Neuron (in vitro differentiated cells): ENCODE measurements at regions not wholly inside any gene's neighbourhood (a gene's known extent, or its start where the extent isn't known, plus 50 kb on each side); places are given as distances from the start of the nearest gene placed in this dataset.

Source experiments
- H2AFZ ChIP-seq: one replicate; pipeline ENCODE4 v1.6.1; 2013; ENCODE audit warnings: low read depth, mild to moderate bottlenecking, inconsistent platforms, low read length, moderate library complexity
- H3K27me3 ChIP-seq: one replicate; pipeline ENCODE4 v1.6.1; 2013; ENCODE audit warnings: low read length; ENCODE audit not compliant: insufficient read depth
- H3K36me3 ChIP-seq: one replicate; pipeline ENCODE4 v1.6.1; 2013; ENCODE audit warnings: low read length; ENCODE audit not compliant: insufficient read depth
- H3K4me1 ChIP-seq: one replicate; pipeline ENCODE4 v1.6.1; 2013; ENCODE audit warnings: low read length; ENCODE audit not compliant: insufficient read depth
- H3K4me3 ChIP-seq: 2 replicates; pipeline ENCODE4 v1.5.1; 2013; ENCODE audit warnings: mild to moderate bottlenecking, low read length, moderate library complexity
- H3K9me3 ChIP-seq: one replicate; pipeline ENCODE4 v1.6.1; 2013; ENCODE audit warnings: low read length

DNA sequence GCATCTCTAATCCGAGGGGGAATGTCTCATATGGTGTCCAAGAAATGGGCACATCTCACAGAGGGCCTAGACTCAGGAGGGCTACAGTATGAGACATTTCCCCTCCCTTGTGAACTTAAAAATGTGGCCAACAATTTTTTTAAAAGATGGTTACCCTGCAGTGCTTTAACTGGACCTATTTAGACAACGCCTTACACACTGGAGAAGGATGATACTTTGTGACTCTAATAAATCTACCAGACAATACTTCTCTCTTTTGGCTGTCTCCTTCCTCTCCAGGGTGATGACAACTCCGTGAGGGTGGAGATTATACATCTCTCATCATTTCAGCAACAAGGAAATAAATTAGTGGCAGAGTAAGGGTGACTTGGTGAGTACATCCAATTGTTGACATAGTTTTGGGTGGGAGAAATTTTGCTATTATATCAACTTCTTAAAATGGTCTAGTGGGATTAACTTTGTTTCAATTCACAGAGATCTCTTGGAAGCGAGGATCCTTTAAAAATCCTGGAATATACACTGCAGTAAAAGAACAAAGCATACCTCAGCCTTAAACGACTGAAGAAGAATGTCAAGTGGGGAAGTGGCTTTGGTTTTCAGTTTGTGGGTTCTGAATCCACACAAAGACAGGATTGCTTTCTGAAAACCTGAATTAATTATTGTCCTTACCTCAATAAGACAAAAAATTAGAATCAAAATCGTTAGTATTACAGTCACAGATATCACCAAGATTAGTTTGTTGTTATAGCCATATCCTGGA, 89.8 kb downstream of the KPNA2 start:
- H3K4me3 ChIP-seq: no peak overlapping the region
- peaks cover 30% of the 10 kb centered on the region for H3K36me3 ChIP-seq
- H3K9me3 ChIP-seq: peaks cover 7% of the 10 kb centered on the region
- no peak overlapping the region for H2AFZ ChIP-seq
- H3K27me3 ChIP-seq: no peaks in the 10 kb centered on the region
- H3K4me1 ChIP-seq: no peaks in the 10 kb centered on the region

DNA sequence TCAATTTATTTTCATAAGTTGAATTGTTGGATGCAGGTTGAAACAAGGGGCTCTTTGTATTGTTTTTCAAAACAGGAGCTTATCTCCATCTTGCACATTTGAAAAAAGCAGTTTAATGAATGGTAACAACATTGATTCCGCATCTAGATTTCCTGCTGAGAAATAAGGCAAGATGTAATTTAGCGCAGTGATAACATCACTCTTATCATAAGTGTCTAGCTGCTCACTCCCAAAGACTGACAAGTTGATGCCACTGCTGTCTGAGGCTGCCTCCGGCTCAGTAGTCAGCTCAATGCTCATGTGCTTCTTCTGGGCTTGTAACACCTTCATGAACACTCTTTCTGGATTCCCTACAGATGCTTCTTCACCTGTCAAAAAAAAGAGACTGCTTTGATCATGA, 92.4 kb downstream of the KPNA2 start:
- Histone ChIP-seq H3K4me1 (no peaks in the 10 kb centered on the region), H2AFZ (no peak overlapping the region), H3K9me3 (no peaks in the 10 kb centered on the region), H3K27me3 (no peaks in the 10 kb centered on the region), H3K4me3 (no peak overlapping the region), H3K36me3 (peaks cover 32% of the 10 kb centered on the region)

DNA sequence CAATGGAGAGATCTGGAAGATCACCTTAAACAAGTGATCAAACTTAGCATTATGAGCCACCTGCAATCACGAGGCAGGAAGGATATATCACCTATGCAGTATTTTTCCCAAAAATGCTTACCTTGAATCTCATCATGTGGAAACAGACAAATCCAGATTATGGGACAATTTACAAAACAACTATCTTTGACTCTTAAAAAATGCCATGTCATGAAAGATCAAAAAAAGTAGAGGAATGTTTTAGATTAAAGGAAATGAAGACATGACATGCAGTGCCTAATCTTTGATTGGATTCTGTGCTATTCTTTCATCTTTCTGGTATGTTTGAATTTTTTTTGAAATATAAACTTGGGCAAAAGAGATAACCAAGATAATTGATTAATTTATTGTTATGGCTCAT, 95.9 kb downstream of the KPNA2 start:
- no peak overlapping the region for H3K4me3 ChIP-seq
- no peaks in the 10 kb centered on the region for H3K4me1 ChIP-seq
- H3K27me3 ChIP-seq: no peaks in the 10 kb centered on the region
- no peak overlapping the region for H2AFZ ChIP-seq
- peaks cover 25% of the 10 kb centered on the region for H3K36me3 ChIP-seq
- no peaks in the 10 kb centered on the region for H3K9me3 ChIP-seq

DNA sequence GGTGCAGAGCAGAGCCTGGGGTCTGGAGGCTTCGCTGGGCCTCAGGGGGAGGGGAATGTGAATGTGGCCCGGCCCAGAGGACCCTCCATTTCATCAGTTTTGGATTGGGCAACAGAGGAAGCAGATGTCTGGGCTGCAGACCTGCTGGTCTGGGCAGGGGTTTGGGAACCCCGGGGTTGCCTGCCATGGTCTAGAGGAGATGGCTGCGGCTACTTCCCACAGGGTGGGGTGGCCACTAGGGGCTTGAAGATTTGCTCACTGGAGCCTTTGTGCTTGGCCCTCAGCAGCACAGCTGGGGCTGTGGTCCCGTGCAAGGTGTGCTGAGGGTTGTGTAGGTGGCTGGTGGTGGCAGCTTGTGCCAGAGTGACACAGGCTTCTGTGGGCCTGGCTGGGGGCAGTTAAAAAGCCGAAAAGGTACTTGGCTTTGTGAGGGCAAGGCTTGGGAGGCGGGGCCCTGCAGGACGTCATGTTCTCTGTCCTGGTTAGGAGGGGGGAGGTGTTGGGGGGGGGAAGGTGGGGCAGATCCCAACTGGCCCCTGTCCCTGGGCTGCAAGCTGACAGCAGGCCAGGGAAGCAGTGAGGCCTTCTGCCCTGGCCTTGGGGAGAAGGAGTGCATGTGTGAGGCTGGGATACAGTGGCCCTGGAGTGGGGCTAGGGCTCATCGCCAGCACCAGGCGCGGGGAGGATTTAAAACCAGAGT, 98.0 kb downstream of the KPNA2 start:
- Histone ChIP-seq H3K4me1 (no peaks in the 10 kb centered on the region), H3K36me3 (peaks cover 14% of the 10 kb centered on the region), H3K27me3 (no peaks in the 10 kb centered on the region), H3K4me3 (no peak overlapping the region), H3K9me3 (no peaks in the 10 kb centered on the region), H2AFZ (no peak overlapping the region)

DNA sequence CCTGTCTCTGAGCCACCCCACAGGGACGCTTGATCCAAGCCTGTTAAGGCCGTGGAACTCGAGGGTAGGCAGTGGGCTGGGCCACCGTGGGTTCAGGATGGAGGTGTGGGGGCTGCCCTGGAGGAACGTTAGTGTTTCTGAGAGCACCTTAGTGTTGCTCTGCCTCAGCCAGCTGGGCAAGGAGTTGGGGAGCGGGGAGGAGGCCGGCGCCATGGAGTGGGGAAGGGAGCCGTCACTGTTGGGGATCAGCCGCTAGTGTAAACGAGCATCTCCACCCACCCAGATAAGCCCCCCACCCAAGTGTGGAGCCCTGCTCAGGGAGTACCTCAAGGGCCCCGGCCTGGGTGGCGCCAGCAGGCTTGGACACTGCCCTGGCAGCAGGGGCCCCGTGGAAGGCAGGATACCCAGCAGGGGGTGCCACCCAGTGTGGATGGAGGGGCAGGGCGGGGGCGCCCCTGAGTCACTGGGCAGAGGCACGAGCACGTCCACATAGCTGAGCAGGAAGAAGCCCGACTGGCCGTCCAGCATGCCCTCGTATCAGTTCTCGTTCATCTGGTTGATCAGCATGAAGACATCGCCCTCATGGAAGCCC, 98.6 kb downstream of the KPNA2 start:
- H3K4me3 ChIP-seq: no peak overlapping the region
- no peaks in the 10 kb centered on the region for H3K9me3 ChIP-seq
- no peaks in the 10 kb centered on the region for H3K27me3 ChIP-seq
- peaks cover 14% of the 10 kb centered on the region for H3K36me3 ChIP-seq
- no peak overlapping the region for H2AFZ ChIP-seq
- no peaks in the 10 kb centered on the region for H3K4me1 ChIP-seq

DNA sequence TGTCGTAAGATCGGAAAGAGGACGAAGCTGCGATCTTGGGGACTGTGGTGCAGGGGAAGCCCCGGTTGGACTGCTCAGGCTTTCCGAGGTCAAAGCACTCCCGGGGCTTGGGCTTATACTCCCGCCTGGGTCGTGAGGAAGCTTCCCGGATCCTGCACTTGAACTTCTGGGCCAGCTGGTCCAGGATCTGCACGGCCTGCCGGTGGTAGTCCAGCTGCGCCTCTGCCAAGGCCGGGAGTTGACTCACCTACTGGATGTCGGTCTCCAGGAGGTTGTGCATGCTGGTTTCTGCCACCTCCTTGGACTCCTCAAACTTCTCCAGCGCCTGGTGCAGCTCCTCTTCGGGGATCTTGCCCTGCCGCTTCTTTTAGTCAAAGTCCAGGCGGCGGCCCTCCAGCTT, 99.2 kb downstream of the KPNA2 start:
- Histone ChIP-seq H2AFZ (no peak overlapping the region), H3K4me3 (no peak overlapping the region), H3K36me3 (peaks cover 14% of the 10 kb centered on the region), H3K9me3 (no peaks in the 10 kb centered on the region), H3K4me1 (no peaks in the 10 kb centered on the region), H3K27me3 (no peaks in the 10 kb centered on the region)

DNA sequence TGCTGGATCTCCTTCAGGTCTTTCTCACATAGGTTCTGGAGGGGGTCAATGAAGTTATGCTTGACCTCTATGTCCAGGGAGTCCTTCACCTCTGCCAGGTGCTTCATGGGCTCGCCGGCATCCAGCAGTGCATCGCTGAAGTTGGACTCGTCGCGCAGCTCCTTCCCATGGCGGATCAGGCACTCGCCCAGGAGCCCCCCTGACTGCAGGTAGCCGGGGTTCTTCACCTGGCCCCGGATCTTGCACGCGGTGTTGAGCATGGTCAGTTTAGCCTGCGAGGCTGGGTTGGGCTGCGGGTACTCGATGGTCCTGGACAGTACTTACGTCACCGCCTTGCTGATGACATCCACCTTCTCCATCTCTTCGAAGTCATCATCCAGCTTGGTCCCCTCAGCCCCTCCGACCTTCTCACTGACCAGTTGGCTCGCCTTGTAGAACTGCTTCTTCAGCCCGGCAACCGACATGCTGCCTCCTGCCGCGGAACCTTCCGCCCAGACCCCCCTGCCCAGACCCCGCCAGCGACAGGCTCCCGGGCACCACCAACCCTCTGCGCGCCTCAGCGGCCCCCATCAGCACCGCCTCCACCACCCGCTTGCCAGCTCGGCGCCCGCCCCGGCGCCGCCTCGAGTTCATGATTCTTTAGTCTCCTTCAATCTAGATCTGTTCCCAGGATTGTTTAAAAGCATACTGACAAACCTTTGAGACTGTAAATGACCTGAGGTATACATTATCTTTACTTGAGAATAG, 99.8 kb downstream of the KPNA2 start:
- Histone ChIP-seq H3K36me3 (peaks cover 14% of the 10 kb centered on the region), H3K9me3 (no peaks in the 10 kb centered on the region), H3K4me1 (no peaks in the 10 kb centered on the region), H3K27me3 (no peaks in the 10 kb centered on the region), H3K4me3 (no peak overlapping the region), H2AFZ (no peak overlapping the region)

DNA sequence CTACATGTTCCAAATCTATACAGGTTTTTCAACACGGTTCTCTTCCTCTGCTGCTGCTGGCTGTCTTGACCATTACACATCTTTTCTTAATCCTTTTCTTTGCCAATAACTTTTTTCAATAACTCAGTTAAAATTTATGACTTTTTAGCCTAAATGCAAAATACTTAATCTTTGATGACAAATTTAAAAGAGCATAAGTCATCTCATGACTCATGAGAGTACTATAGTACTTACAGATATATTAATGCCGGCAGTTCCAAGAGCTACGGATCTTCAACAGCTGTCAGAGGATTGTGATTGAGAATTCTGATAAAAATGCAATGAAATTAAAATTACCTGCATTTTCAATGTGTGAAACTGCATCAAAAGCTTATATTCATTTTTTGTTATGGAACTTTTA, 105.5 kb downstream of the KPNA2 start:
- H3K4me1 ChIP-seq: no peaks in the 10 kb centered on the region

DNA sequence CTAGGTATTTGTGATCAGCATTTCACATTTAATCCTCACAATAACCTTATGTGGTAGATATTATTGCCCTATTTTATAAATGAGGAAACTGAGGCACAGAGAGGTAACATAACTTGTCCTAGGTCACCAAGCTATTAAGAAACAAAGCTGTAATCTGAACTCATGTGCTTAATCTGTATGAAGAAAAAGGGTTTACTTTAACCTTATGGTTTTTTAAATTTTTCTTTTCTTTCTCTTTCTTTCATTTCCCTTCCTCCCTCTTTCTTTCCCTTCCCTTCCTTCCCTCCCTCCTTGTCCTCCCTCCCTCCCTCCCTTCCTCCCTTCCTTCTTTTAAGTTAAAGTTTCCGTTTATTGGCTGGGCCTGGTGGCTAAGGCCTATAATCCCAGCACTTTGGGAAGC, 105.2 kb upstream of the AMZ2 start:
- Histone ChIP-seq H3K4me1 (no peaks in the 10 kb centered on the region), H3K9me3 (no peaks in the 10 kb centered on the region), H3K4me3 (no peak overlapping the region), H2AFZ (no peak overlapping the region), H3K27me3 (no peaks in the 10 kb centered on the region), H3K36me3 (no peaks in the 10 kb centered on the region)

More for the DNA sequence above, 105.5 kb downstream of the KPNA2 start:
- Histone ChIP-seq H2AFZ (no peak overlapping the region), H3K9me3 (no peaks in the 10 kb centered on the region), H3K36me3 (no peaks in the 10 kb centered on the region), H3K4me3 (no peak overlapping the region), H3K27me3 (no peaks in the 10 kb centered on the region)

DNA sequence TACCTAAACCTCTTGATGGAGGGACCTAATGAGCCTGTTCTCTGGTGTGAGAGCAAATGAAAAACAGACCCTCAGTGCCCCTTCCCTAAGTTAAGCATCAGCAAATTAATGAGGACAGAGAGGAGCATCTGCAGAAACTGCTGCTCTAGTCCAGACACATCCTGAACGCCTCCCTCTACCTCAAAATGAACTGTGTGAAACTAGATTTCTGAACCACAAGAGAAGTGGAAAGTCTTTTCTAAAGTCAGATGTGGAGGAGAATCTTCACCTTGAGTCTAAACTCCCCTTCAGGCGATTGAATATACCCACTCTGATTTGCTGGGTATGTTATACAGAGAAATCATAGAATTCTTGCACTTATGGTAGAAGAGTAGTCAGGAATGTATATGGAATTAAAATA, 104.4 kb upstream of the AMZ2 start:
- H3K4me1 ChIP-seq: no peaks in the 10 kb centered on the region
- H3K36me3 ChIP-seq: no peaks in the 10 kb centered on the region
- no peaks in the 10 kb centered on the region for H3K27me3 ChIP-seq

DNA sequence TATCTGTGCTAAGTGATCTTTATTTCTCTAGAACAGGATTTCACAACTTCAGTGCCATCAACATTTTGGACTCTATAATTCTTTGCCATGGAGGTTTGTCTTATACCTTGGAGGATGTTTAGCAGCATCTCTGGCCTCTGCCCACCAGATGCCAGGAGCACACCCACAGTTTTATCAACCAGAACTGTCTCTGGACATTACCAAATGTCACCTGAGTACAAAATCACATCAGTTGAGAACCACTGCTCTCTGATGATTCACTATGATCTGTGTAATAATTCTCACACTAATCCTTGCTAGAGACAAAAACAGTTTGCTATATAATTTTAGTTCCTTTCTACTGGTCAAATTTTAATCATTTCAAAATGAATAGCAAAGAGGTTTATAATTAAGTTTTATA, 102.8 kb upstream of the AMZ2 start:
- Histone ChIP-seq H3K4me1 (no peaks in the 10 kb centered on the region), H3K9me3 (no peaks in the 10 kb centered on the region), H3K27me3 (no peaks in the 10 kb centered on the region), H2AFZ (no peak overlapping the region), H3K4me3 (no peak overlapping the region), H3K36me3 (no peaks in the 10 kb centered on the region)

More for the DNA sequence above, 104.4 kb upstream of the AMZ2 start:
- Histone ChIP-seq H2AFZ (no peak overlapping the region), H3K4me3 (no peak overlapping the region), H3K9me3 (no peaks in the 10 kb centered on the region)

DNA sequence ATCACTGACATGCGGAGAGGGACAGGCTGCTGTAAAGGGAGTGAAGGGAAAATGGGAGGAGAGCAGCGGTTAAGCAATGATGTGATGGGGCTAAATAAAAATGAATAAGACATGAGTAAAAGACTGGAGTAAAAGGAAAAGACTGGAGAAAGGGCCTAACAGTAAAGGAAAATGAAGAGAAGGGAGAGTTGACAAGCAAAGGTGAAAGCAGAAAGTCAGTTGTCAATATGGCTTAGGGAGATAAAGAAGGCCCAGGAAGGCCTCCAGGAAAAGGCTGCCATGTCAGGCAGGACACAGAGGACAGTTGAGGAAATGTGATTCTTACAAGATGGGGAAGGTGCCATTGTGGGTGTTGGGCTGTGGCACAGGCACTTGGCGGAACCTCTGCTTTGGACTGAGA, 98.9 kb upstream of the AMZ2 start:
- Histone ChIP-seq H3K4me1 (no peaks in the 10 kb centered on the region), H3K27me3 (no peaks in the 10 kb centered on the region), H3K9me3 (no peaks in the 10 kb centered on the region), H3K4me3 (no peak overlapping the region), H3K36me3 (no peaks in the 10 kb centered on the region), H2AFZ (no peak overlapping the region)

DNA sequence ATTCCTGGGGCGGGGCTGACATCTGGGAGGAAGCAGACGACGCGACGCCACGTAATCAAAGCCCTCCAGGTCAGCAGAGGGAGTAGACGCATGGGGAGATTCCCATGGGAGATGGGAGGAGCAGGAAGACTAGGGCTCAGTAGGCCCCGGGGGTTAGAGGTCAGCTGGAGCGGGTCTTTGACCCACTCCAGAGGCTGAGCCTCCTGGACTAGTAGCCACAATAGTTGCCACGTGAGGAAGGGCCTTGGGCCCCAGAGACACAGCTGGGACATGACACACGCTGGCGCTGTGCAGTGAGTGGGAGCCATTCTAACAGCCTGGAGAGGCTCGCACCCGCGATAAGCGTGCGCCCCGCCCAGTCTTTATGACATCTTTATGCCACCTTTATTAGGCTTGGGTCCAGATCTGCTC, 95.7 kb upstream of the AMZ2 start:
- H3K36me3 ChIP-seq: no peaks in the 10 kb centered on the region
- no peaks in the 10 kb centered on the region for H3K27me3 ChIP-seq
- no peak overlapping the region for H2AFZ ChIP-seq
- H3K4me1 ChIP-seq: no peaks in the 10 kb centered on the region
- H3K4me3 ChIP-seq: no peak overlapping the region
- H3K9me3 ChIP-seq: no peaks in the 10 kb centered on the region
